ENCODE measurements at regions not wholly inside any gene's neighbourhood (a gene's known extent, or its start where the extent isn't known, plus 50 kb on each side); places are given as distances from the start of the nearest gene placed in this dataset.

DNA sequence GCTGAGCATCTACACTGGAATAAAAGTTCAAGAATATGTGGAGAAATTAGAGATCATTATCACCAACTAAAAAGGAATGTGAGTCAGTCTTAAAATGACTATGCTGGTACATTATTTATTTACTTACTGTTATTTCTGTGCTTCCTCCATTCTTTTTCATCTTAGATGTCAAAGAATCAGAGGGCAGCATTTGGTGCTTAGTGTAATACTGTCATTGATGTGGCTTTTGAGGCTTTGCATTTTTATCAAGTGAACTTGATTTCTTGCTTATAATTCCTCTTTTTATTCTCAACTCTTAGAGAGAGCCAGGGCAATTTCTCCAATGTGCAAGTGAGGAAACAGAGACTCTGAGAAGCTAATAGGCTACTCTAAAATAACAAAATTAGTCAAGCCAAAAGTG lies 163.7 kb upstream of the TRPC7 start:
- TF ChIP-seq, protein P1, sequence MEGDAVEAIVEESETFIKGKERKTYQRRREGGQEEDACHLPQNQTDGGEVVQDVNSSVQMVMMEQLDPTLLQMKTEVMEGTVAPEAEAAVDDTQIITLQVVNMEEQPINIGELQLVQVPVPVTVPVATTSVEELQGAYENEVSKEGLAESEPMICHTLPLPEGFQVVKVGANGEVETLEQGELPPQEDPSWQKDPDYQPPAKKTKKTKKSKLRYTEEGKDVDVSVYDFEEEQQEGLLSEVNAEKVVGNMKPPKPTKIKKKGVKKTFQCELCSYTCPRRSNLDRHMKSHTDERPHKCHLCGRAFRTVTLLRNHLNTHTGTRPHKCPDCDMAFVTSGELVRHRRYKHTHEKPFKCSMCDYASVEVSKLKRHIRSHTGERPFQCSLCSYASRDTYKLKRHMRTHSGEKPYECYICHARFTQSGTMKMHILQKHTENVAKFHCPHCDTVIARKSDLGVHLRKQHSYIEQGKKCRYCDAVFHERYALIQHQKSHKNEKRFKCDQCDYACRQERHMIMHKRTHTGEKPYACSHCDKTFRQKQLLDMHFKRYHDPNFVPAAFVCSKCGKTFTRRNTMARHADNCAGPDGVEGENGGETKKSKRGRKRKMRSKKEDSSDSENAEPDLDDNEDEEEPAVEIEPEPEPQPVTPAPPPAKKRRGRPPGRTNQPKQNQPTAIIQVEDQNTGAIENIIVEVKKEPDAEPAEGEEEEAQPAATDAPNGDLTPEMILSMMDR (IDR thresholded peaks at IDR 0.05), result no peak
- TF ChIP-seq POLR2A (IDR thresholded peaks at IDR 0.05), result no peak
